ENCODE measurements at regions not wholly inside any gene's neighbourhood (a gene's known extent, or its start where the extent isn't known, plus 50 kb on each side); places are given as distances from the start of the nearest gene placed in this dataset.
"Not testable (repeated sequence)": the region's sequence is repeated elsewhere in the genome, so short reads cannot be mapped to it uniquely, and the experiment has no call there.

- peak; percentile 28 to 58 (median 48) for DNase-seq
These were observed 145.0 kb downstream of the CCDC74A start for GRCh38 chr2:131672471-131673399.

DNA sequence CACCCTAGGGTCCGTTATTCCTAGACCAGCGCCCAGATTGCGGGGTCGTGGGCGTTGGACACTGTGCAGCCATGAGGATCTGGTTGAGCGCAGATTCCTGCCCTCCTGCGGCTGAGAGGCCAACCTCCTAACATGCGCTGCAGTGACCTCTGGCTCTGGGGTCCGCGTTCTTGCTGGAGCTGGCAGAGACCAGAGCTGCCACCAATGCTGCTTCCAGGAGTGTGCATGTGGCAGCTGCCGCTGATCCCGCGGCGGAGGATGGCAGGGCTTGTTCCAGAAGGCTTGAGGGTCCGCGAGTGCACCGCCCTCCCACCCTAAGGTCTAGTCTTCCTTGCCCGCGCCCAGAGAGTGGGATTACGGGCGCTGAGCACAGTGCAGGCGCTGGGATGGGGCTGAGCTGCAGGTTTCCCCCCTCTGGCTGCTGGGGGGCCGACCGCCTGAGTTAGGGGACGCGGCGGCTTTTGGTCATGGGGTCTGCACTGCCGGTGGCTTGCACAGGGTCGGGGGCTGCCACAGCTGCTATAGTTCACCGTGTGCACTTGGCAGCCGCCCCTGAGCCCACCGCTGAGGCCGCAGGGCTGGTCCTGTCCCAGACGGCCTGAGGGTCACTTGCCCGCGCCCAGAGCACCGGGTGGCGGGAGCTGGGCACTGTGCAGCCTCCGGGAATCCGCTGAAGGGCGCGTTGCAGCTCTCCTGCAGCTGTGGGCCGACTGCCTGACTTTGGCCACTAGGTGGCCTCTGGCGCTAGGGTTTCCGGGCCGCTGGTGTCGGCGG is 145.9 kb downstream of the CCDC74A start:
- DNase-seq: peak; percentile 90 to 93 (median 91)

DNA sequence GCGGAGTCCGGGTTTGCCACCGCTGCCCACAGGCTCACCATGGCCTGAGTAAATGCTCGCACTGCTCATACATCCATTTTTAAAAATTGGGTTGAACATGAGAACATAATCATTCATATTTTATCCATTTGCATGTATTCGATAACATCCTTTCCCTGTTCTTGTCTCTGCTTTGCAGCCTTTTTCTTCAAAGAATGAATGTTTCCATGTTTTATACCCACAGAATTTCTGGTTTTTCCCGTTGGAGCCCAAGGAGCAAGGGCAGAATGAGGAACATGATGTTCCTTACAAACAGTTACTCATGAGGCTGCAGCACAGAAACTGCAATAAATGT is 146.5 kb downstream of the CCDC74A start:
- DNase-seq: no peak

DNA sequence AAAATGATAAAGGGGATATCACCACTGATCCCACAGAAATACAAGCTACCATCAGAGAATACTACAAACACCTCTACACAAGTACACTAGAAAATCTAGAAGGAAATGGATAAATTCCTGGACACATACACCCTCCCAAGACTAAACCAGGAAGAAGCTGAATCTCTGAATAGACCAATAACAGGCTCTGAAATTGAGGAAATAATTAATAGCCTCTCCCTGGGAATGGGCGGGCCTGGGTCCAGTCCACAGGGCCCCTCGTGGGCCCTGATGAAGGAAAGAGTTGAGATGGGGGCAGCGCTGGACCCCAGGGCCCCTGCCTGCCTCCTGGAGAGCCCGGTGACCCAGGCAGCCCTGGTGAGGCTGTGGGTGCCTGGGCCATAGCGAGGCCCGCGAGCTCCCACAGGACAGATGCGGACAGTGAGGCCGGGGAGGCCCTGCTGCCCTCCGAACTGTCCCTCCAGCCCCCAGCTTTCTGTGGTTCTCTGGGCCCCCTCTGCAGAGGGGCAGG is 154.0 kb downstream of the CCDC74A start:
- DNase-seq: peak in 1 of 4 experiments; percentile 18

DNA sequence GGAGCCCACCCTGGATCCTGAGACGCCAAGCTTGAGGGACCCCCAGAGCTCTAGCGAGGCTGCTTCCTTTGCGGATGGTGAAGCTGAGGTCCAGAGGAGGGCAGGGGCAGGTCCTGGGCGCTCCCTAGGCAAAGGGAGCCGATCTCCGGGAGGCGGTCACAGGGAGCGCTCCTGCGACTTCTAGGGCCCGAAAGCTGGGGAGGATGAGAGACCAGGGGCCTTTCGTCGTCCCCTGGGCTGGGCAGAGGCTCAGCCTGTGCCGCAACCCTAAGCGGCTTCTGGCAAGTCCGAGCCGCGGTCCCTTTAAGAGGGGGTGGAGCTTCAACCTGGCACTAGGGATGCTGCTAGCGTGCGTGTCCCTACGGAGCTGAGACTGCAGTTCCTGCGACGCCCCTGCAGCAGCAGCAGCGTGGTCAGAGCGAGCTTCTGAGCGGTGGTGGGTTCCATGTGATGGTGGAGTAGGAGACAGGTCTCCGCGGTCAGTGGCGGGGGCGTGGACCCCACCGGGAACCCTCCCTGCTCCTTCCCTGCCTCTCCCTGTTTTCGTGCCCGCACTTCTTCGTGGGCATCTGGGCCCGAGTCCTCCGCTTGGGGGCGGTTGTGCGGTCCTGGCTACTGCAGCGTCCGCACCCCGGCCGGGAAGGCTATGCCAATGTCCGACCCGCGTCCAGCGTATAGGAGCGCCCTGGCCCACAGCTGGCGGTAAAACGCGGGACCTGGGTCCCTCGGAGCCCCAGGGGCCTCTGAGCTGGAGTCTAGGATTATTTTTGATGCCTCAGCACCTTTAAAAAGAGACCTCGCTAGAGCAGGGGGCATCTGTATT is 154.6 kb downstream of the CCDC74A start:
- peak; percentile 70 to 86 (median 80) for DNase-seq

GRCh38 chr2:131682945-131683330 is 155.2 kb downstream of the CCDC74A start:
- peak in 3 of 4 experiments; percentile 6 to 41 (median 6) for DNase-seq

GRCh38 chr2:131684631-131685316 is 157.1 kb downstream of the CCDC74A start:
- not testable (repeated sequence) for DNase-seq

- not testable (repeated sequence) for DNase-seq
These were observed 158.6 kb downstream of the CCDC74A start for GRCh38 chr2:131686164-131686893.

- not testable (repeated sequence) for DNase-seq
These were observed 159.2 kb downstream of the CCDC74A start for GRCh38 chr2:131686894-131687238.

GRCh38 chr2:131689066-131689465 is 161.4 kb downstream of the CCDC74A start:
- DNase-seq: not testable (repeated sequence)

- not testable (repeated sequence) for DNase-seq
These were observed 183.6 kb downstream of the CCDC74A start for GRCh38 chr2:131711268-131711667.

DNA sequence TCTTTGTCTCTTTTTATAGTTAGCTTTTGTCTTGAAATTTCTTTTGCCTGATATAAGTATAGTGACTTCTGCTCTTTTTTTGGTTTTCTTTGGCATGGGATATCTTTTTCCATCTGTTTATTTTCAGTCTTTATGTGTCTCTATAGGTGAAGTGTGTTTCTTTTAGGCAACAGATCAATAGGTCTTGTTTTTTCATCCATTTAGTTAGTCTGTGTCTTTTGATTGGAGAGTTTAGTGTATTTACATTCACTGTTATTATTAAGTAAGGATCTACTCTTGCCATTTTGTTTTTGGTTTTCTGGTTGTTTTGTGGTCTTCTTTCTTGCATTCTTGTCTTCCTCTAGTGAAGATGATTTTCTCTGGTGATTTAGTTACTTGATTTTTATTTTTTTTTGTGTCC is 190.2 kb downstream of the CCDC74A start:
- DNase-seq: not testable (repeated sequence)

DNA sequence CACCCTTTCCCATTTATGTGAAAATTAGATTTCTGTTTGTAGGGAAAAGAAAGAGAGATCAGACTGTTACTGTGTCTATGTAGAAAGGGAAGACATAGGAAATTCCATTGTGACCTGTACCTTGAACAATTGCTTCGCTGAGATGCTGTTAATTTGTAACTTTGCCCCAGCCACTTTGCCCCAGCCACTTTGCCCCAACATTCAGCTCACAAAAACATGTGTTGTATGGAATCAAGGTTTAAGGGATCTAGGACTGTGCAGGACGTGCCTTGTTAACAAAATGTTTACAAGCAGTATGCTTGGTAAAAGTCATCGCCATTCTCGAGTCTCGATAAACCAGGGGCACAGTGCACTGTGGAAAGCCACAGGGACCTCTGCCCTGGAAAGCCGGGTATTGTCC is 193.5 kb downstream of the CCDC74A start:
- not testable (repeated sequence) for DNase-seq

- DNase-seq: not testable (repeated sequence)
These were observed 194.6 kb downstream of the CCDC74A start for GRCh38 chr2:131722256-131722655.

DNA sequence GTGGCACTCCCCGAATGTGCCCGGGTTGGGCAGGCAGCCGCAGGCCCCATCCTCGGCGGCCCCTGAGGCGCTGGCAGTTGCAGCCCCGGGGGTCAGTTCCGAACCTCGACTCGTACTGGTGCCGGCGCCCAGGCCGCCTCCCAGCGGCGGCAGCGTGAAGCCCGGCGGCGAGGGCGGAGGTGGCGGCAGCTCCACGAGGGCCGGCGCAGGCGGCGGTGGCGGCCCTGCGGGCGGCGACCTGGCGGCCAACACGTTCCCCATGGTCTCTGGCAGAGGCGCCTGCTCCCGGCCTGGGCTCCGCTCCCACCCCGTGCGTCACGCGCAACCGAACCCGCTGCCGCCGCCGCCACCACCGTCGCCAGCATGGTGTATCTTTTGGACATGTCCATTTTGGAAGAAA is 196.3 kb downstream of the CCDC74A start:
- DNase-seq: no peak

DNA sequence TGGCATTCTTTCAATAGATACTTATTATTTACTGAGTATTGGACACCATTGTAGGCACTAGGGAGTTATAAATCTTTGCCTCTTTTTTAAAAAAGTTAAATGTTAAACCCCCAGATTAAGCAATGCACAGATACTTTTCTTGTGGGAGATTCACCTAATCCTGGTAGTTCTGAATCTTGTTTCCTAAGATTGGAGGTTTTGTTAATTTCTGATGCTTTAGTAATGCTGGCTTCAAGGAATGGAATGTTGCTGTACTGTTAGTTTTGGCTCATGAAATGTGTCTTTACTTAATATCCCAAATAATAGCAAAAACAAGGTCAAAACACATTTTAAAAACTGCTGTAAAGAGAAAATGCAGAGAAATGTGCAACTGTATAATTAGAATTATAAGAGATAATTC is 200.8 kb downstream of the CCDC74A start:
- DNase-seq: not testable (repeated sequence)

DNA sequence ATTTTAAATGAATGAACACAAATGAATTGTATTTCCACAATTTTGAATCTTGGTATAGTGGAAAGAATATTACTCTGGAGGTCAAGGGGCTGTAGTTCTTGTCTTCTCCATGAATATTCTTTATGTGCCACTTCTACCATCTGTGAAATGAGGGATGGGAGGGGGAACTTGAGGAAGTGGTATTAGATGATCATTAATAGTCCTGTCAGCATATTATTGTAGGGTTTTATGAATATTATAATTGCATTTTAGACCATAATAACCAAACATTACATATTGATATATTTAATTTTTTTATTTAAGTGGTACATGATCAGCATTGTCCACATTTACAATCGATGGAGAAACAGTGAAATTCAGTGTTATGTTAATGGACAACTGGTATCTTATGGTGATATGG is 205.8 kb downstream of the CCDC74A start:
- DNase-seq: not testable (repeated sequence)

DNA sequence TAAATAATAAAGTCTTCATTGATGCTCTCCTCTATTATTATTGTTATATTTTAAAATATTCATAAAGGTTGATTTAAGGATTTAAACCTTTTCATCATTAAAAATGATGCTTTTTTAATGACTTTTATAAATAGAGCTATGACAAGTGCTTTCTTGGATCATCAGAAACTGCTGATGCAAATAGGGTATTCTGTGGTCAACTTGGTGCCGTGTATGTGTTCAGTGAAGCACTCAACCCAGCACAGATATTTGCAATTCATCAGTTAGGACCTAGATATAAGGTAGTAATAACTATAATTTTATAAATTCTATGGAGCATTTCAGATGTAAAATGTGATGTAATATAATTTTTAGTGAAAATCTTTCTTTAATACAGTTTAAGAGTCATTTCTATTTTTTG is 208.7 kb downstream of the CCDC74A start:
- not testable (repeated sequence) for DNase-seq

GRCh38 chr2:131738533-131738932 is 210.8 kb downstream of the CCDC74A start:
- DNase-seq: not testable (repeated sequence)

GRCh38 chr2:131738996-131739434 is 211.3 kb downstream of the CCDC74A start:
- not testable (repeated sequence) for DNase-seq

All from suppressor macrophage (primary cell).